Spinal cord (tissue), 9 donors: ENCODE measurements at regions not wholly inside any gene's neighbourhood (a gene's known extent, or its start where the extent isn't known, plus 50 kb on each side); places are given as distances from the start of the nearest gene placed in this dataset.

Experiments used
- DNase-seq, 6 donors: peaks; one replicate each; pipeline versions ENCODE4 v3.0.0 to v3.0.0-alpha.2; 2013 to 2015; ENCODE audit warnings: low spot score in 6 of 6, low read depth in 4 of 6
- H3K27ac ChIP-seq: one replicate; pipeline ENCODE4 v1.5.1; 2013; ENCODE audit warnings: low read depth, low read length, control low read depth
- H3K27me3 ChIP-seq: one replicate; pipeline ENCODE4 v1.6.1; 2013; ENCODE audit warnings: low read length; ENCODE audit not compliant: control insufficient read depth, insufficient read depth
- H3K36me3 ChIP-seq: one replicate; pipeline ENCODE4 v1.6.1; 2013; ENCODE audit warnings: low read length; ENCODE audit not compliant: control insufficient read depth, insufficient read depth
- H3K4me1 ChIP-seq: one replicate; pipeline ENCODE4 v1.6.1; 2013; ENCODE audit warnings: low read length; ENCODE audit not compliant: control insufficient read depth, insufficient read depth
- H3K4me3 ChIP-seq: one replicate; pipeline ENCODE4 v1.5.1; 2013; ENCODE audit warnings: low read depth, low read length, control low read depth
- H3K9me3 ChIP-seq: one replicate; pipeline ENCODE4 v1.6.1; 2013; ENCODE audit warnings: low read length; ENCODE audit not compliant: control insufficient read depth, insufficient read depth
- WGBS: methylation state at CpG from one replicate; pipeline ENCODE4 v1.1.5; 2013; ENCODE audit warnings: missing lambda C conversion rate; ENCODE audit not compliant: insufficient coverage; 5-methylcytosine and 5-hydroxymethylcytosine counted together
- donor health status: healthy.

GRCh38 chr11:121762820-121763219 lies 310.1 kb upstream of the SORL1-AS1 start:
- Histone ChIP-seq H3K27me3 (no peaks in the 10 kb centered on the region), H3K36me3 (no peaks in the 10 kb centered on the region), H3K9me3 (no peaks in the 10 kb centered on the region), H3K4me1 (peaks cover 25% of the 10 kb centered on the region), H3K4me3 (peak overlapping the region; percentile 20), H3K27ac (peak overlapping the region; percentile 27)
- WGBS: 14% methylated on average over 10 of the region's 11 CpGs
- peak in 3 of 6 donors; percentile 64 to 92 (median 86) for DNase-seq

- Histone ChIP-seq H3K4me3 (no peak overlapping the region), H3K9me3 (no peaks in the 10 kb centered on the region), H3K36me3 (no peaks in the 10 kb centered on the region), H3K4me1 (peaks cover 18% of the 10 kb centered on the region), H3K27me3 (no peaks in the 10 kb centered on the region), H3K27ac (no peak overlapping the region)
- peak in 1 of 6 donors; percentile 37 for DNase-seq
- WGBS: 50% methylated on average over 2 of the region's 2 CpGs
Measured at GRCh38 chr11:121761186-121761585, 308.4 kb upstream of the SORL1-AS1 start.

DNA sequence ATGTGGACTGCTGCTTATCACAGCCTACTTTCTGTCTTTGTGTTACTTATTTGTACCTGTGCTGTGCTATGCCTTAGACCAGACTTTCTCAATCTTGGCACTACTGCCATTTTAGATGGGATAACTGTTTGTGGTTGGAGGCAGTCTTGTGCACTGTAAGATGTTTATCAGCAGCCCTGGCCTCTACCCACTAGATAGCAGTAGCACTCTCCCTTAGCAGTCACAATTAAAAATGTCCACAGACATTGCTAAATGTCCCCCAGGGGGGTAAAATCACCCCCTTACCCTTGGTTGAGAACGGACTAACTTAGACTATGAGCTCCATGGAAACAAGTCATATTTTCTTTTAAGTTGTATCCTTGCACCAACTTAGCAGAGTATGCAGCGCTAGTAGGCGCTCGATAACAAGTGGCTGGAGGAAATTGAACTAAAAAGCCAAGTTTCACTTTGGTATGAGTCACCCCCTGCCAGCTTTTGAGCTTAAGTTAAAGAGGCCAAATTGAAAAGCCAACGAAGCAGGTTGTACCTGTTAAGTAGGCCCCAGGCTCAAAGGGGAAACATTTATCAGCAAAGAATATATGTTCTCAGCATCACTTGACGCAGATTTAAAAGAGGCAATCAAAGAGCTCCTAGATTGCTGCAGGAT lies 304.8 kb upstream of the SORL1-AS1 start:
- WGBS: 62% methylated on average over 6 of the region's 6 CpGs
- Histone ChIP-seq H3K27ac (no peak overlapping the region), H3K4me1 (peaks cover 5% of the 10 kb centered on the region), H3K27me3 (no peaks in the 10 kb centered on the region), H3K36me3 (no peaks in the 10 kb centered on the region), H3K4me3 (no peak overlapping the region), H3K9me3 (no peaks in the 10 kb centered on the region)
- peak in 1 of 6 donors; percentile 4 for DNase-seq

GRCh38 chr11:121755906-121756305 lies 303.1 kb upstream of the SORL1-AS1 start:
- no peaks in the 10 kb centered on the region for H3K36me3 ChIP-seq
- H3K9me3 ChIP-seq: no peaks in the 10 kb centered on the region
- peak overlapping the region; percentile 1 for H3K27ac ChIP-seq
- WGBS: 60% methylated on average over 1 of the region's 3 CpGs
- no peak for DNase-seq
- H3K4me1 ChIP-seq: no peaks in the 10 kb centered on the region
- no peaks in the 10 kb centered on the region for H3K27me3 ChIP-seq
- no peak overlapping the region for H3K4me3 ChIP-seq

DNA sequence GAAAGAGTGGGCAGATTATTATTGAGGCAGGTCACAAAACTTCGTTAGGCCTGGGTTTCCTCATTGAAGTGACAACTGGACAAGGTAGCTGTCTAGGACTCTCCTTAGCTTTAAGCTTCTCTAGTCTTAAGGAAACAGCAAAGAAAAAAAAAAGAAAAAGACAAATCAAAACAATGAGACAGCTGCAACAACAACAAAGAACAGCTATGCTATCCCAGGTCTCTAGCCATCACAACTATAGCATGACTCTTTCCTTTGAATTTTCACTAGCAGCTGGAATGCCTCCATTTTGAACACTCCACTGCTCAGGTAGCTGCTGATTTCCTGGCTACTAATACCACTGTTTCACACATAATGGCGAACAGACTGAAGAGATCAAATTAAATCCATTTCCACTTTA lies 302.4 kb upstream of the SORL1-AS1 start:
- no peaks in the 10 kb centered on the region for H3K9me3 ChIP-seq
- no peak overlapping the region for H3K4me3 ChIP-seq
- no peak for DNase-seq
- H3K27me3 ChIP-seq: no peaks in the 10 kb centered on the region
- WGBS: no CpG with 5 or more reads among the region's 2 CpGs
- H3K4me1 ChIP-seq: no peaks in the 10 kb centered on the region
- H3K36me3 ChIP-seq: no peaks in the 10 kb centered on the region
- peak overlapping the region; percentile 26 for H3K27ac ChIP-seq

GRCh38 chr11:121754598-121754997 lies 301.8 kb upstream of the SORL1-AS1 start:
- no peak overlapping the region for H3K4me3 ChIP-seq
- DNase-seq: no peak
- no peaks in the 10 kb centered on the region for H3K4me1 ChIP-seq
- H3K27me3 ChIP-seq: no peaks in the 10 kb centered on the region
- no peaks in the 10 kb centered on the region for H3K36me3 ChIP-seq
- peak overlapping the region; percentile 26 for H3K27ac ChIP-seq
- 80% methylated on average over 1 of the region's 2 CpGs for WGBS
- no peaks in the 10 kb centered on the region for H3K9me3 ChIP-seq

GRCh38 chr11:121749691-121750090 lies 296.9 kb upstream of the SORL1-AS1 start:
- Histone ChIP-seq H3K36me3 (no peaks in the 10 kb centered on the region), H3K27me3 (no peaks in the 10 kb centered on the region), H3K9me3 (peaks cover 2% of the 10 kb centered on the region), H3K27ac (no peak overlapping the region), H3K4me1 (no peaks in the 10 kb centered on the region), H3K4me3 (no peak overlapping the region)
- DNase-seq: no peak
- 86% methylated on average over 3 of the region's 3 CpGs for WGBS

DNA sequence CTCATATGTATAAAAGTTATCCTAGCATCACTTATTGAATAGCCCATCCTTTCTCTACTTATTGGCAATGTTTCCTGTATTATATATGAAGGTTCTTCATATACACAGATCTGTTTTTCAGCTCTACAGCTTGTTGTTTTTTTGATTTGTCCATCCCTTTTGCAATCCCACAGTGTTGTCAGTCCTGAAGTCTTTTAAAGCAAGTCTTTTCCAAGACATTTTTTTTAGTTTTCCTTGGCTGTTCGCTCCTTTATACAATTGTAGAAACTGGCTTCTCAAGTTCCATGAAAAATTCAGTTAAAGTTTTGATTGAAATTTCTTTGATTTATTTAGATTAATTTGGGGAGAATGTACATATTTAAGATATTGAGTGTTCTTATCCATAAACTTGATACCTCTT lies 295.3 kb upstream of the SORL1-AS1 start:
- no CpG with 5 or more reads among the region's 1 CpG for WGBS
- no peaks in the 10 kb centered on the region for H3K4me1 ChIP-seq
- no peaks in the 10 kb centered on the region for H3K36me3 ChIP-seq
- no peak for DNase-seq
- peaks cover 14% of the 10 kb centered on the region for H3K9me3 ChIP-seq
- no peak overlapping the region for H3K27ac ChIP-seq
- no peaks in the 10 kb centered on the region for H3K27me3 ChIP-seq
- H3K4me3 ChIP-seq: no peak overlapping the region

GRCh38 chr11:121743285-121743684 lies 290.5 kb upstream of the SORL1-AS1 start:
- WGBS: no CpG with 5 or more reads among the region's 1 CpG
- no peak overlapping the region for H3K4me3 ChIP-seq
- no peaks in the 10 kb centered on the region for H3K36me3 ChIP-seq
- no peaks in the 10 kb centered on the region for H3K27me3 ChIP-seq
- H3K4me1 ChIP-seq: peaks cover 10% of the 10 kb centered on the region
- no peak overlapping the region for H3K27ac ChIP-seq
- peaks cover 14% of the 10 kb centered on the region for H3K9me3 ChIP-seq
- no peak for DNase-seq

GRCh38 chr11:121741761-121742361 lies 289.1 kb upstream of the SORL1-AS1 start:
- Histone ChIP-seq H3K36me3 (no peaks in the 10 kb centered on the region), H3K27ac (peak overlapping the region; percentile 96), H3K4me3 (no peak overlapping the region), H3K4me1 (peaks cover 10% of the 10 kb centered on the region), H3K27me3 (no peaks in the 10 kb centered on the region), H3K9me3 (peaks cover 14% of the 10 kb centered on the region)
- 19% methylated on average over 2 of the region's 8 CpGs for WGBS
- peak in 2 of 6 donors; percentile 62 to 88 for DNase-seq
